IMR-90 (cell line): ENCODE measurements at regions not wholly inside any gene's neighbourhood (a gene's known extent, or its start where the extent isn't known, plus 50 kb on each side); places are given as distances from the start of the nearest gene placed in this dataset.

Source experiments
- ATAC-seq: fragments of 200-7000 bp; cut with Tn5 transposase; 2 replicates; pipeline ENCODE4 v1.9.1; 2020; ENCODE audit warnings: low read depth, mild to moderate bottlenecking, moderate library complexity
- BruUV-seq: library from RNA; stranded (reverse); fragments of 400-500 nt; replicated peaks from 2 replicates; lab custom pipeline; 2021; lab: Mats Ljungman, UMichigan
- CTCF ChIA-PET: fragments of 300-600 bp; formaldehyde crosslinking; extraction: SDS; loops from one replicate; lab custom pipeline; 2021; ENCODE audit warnings: antibody characterized with exemption; lab: Yijun Ruan, JAX
- POLR2A ChIA-PET: fragments of 300-600 bp; sonication (Branson Sonifier 250); formaldehyde crosslinking; loops from one replicate; lab custom pipeline; 2022; ENCODE audit warnings: antibody characterized with exemption; ENCODE audit not compliant: unreplicated experiment; lab: Charles Lee
- DNase-seq: peaks from one replicate; pipeline ENCODE4 v3.0.0; 2013
- H2AFZ ChIP-seq: replicated peaks from 2 replicates; pipeline ENCODE3; 2013; ENCODE audit warnings: low read length, mild to moderate bottlenecking; ENCODE audit not compliant: poor library complexity
- H2AK5ac ChIP-seq: 2 replicates; pipeline ENCODE4 v1.6.1; 2013; ENCODE audit warnings: low read depth, low read length, inconsistent platforms
- H2AK9ac ChIP-seq: replicated peaks from 2 replicates; pipeline ENCODE3; 2013; ENCODE audit warnings: mild to moderate bottlenecking, low read depth, low read length, moderate library complexity; ENCODE audit not compliant: poor library complexity
- H2BK120ac ChIP-seq: 2 replicates; pipeline ENCODE4 v1.6.1; 2013; ENCODE audit warnings: low read depth, low read length, inconsistent platforms
- H2BK15ac ChIP-seq: 3 replicates; pipeline ENCODE4 v1.6.1; 2013; ENCODE audit warnings: low read depth, low read length, inconsistent platforms
- H2BK20ac ChIP-seq: 2 replicates; pipeline ENCODE4 v1.6.1; 2013; ENCODE audit warnings: low read depth, mild to moderate bottlenecking, inconsistent platforms, low read length, moderate library complexity
- H2BK5ac ChIP-seq: 2 replicates; pipeline ENCODE4 v1.6.1; 2013; ENCODE audit warnings: mild to moderate bottlenecking, low read depth, low read length, inconsistent platforms; ENCODE audit not compliant: poor library complexity, severe bottlenecking
- H3K14ac ChIP-seq: replicated peaks from 2 replicates; pipeline ENCODE4 v1.6.1; 2013; ENCODE audit warnings: low read depth, low read length, inconsistent platforms
- H3K18ac ChIP-seq: 2 replicates; pipeline ENCODE4 v1.6.1; 2013; ENCODE audit warnings: low read depth, low read length, control low read depth
- H3K23ac ChIP-seq: 2 replicates; pipeline ENCODE4 v1.6.1; 2013; ENCODE audit warnings: low read depth, low read length, inconsistent platforms
- H3K27ac ChIP-seq: 2 replicates; pipeline ENCODE4 v1.5.1; 2013; ENCODE audit warnings: mild to moderate bottlenecking, control low read depth, low read length; ENCODE audit not compliant: insufficient read depth
- H3K27me3 ChIP-seq: 2 replicates; pipeline ENCODE4 v1.6.1; 2013; ENCODE audit warnings: low read length; ENCODE audit not compliant: control insufficient read depth, insufficient read depth
- H3K36me3 ChIP-seq: 2 replicates; pipeline ENCODE4 v1.6.1; 2013; ENCODE audit warnings: low read length, mixed read lengths; ENCODE audit not compliant: control insufficient read depth, insufficient read depth
- H3K4ac ChIP-seq: 2 replicates; pipeline ENCODE4 v1.6.1; 2013; ENCODE audit warnings: low read depth, low read length, inconsistent platforms
- H3K4me1 ChIP-seq: 2 replicates; pipeline ENCODE4 v1.6.1; 2013; ENCODE audit warnings: low read length, mixed read lengths; ENCODE audit not compliant: control insufficient read depth, insufficient read depth
- H3K4me2 ChIP-seq: 2 replicates; pipeline ENCODE4 v1.6.1; 2013; ENCODE audit warnings: low read depth, mild to moderate bottlenecking, control low read depth, low read length, moderate library complexity
- H3K4me3 ChIP-seq: 2 replicates; pipeline ENCODE4 v1.5.1; 2013; ENCODE audit warnings: low read depth, mild to moderate bottlenecking, control low read depth, low read length, moderate library complexity; ENCODE audit not compliant: insufficient read depth
- H3K56ac ChIP-seq: 2 replicates; pipeline ENCODE4 v1.6.1; 2013; ENCODE audit warnings: low read length, inconsistent platforms; ENCODE audit not compliant: insufficient read depth; ENCODE audit errors: extremely low read depth
- H3K79me1 ChIP-seq, 2 experiments: 2 replicates each; pipeline ENCODE4 v1.6.1; 2013; ENCODE audit warnings: low read length in 2 of 2, inconsistent platforms in 1 of 2, low read depth in 1 of 2
- H3K9ac ChIP-seq: 2 replicates; pipeline ENCODE4 v1.6.1; 2013; ENCODE audit warnings: low read depth, low read length, control low read depth
- H3K9me1 ChIP-seq: 2 replicates; pipeline ENCODE4 v1.6.1; 2013; ENCODE audit warnings: low read length, inconsistent platforms; ENCODE audit not compliant: insufficient read depth
- H3K9me3 ChIP-seq: 2 replicates; pipeline ENCODE4 v1.6.1; 2013; ENCODE audit warnings: low read length; ENCODE audit not compliant: control insufficient read depth, insufficient read depth
- H4K20me1 ChIP-seq: 2 replicates; pipeline ENCODE4 v1.6.1; 2013; ENCODE audit warnings: low read length, inconsistent platforms; ENCODE audit not compliant: insufficient read depth
- H4K5ac ChIP-seq: 2 replicates; pipeline ENCODE4 v1.6.1; 2013; ENCODE audit warnings: mild to moderate bottlenecking, low read depth, low read length, control low read depth
- H4K8ac ChIP-seq, 2 experiments: 2 replicates each; pipeline ENCODE4 v1.6.1; 2013; ENCODE audit warnings: low read depth in 2 of 2, low read length in 2 of 2, control low read depth in 1 of 2, inconsistent platforms in 1 of 2
- H4K91ac ChIP-seq: 2 replicates; pipeline ENCODE4 v1.6.1; 2013; ENCODE audit warnings: low read depth, low read length, inconsistent platforms; ENCODE audit not compliant: insufficient read depth
- BHLHE40 ChIP-seq: fragments of 150-350 bp; IDR thresholded peaks from 2 replicates; pipeline ENCODE4 v1.6.1; 2016; ENCODE audit warnings: mild to moderate bottlenecking, low read depth, low read length
- WGBS, 2 experiments: methylation state at CpG; one replicate each; pipeline versions ENCODE4 v1.1.5 to v1.1.7; 2013; ENCODE audit warnings: missing lambda C conversion rate in 2 of 2; ENCODE audit not compliant: insufficient read length in 1 of 2; ENCODE audit errors: extremely low coverage in 2 of 2; 5-methylcytosine and 5-hydroxymethylcytosine counted together
- dilution Hi-C: fragments of 300-500 bp; cut with HindIII; formaldehyde crosslinking; loops from one replicate; pipeline ENCODE4 v1.14.3; 2018; ENCODE audit warnings: low sequenced_read_pairs; ENCODE audit not compliant: unreplicated experiment
- in situ Hi-C: fragments of 300-500 bp; cut with MboI; formaldehyde crosslinking; loops from 3 replicates; pipeline ENCODE4 v1.14.3; 2019; ENCODE audit warnings: low sequenced_read_pairs, inconsistent platforms, mixed read lengths
- intact Hi-C: fragments of 100-400 bp; cut with micrococcal nuclease; formaldehyde crosslinking; loops from 2 replicates; pipeline ENCODE4 v1.10.0; 2022

- DNase-seq = peak; percentile 11
- Histone ChIP-seq H2BK15ac (0 out of 3 replicates have a peak overlapping the region, but pooled peaks have one; percentile 7), H2AK5ac (peak overlapping the region; percentile 44; the same call in 1 of the 2 replicates), H4K20me1 (no peaks in the 10 kb centered on the region; the same call in 1 of the 2 replicates), H2AK9ac (no peak overlapping the region), H3K23ac (no peak overlapping the region), H3K79me1 (no peaks in the 10 kb centered on the region), H4K5ac (no peak overlapping the region), H3K4me1 (peaks cover 6% of the 10 kb centered on the region), H3K36me3 (no peaks in the 10 kb centered on the region), H3K4me2 (no peak overlapping the region), H3K27me3 (no peaks in the 10 kb centered on the region), H3K9me3 (no peaks in the 10 kb centered on the region), H4K8ac (no peak overlapping the region), H3K4ac (no peak overlapping the region; the same call in 1 of the 2 replicates), H3K14ac (peak overlapping the region; percentile 18; the same call in 1 of the 2 replicates), H2BK5ac (no peak overlapping the region), H3K18ac (peak overlapping the region; percentile 51; the same call in 1 of the 2 replicates), H3K9ac (no peak overlapping the region), H2BK20ac (peak overlapping the region; percentile 16; the same call in 1 of the 2 replicates), H2AFZ (no peak overlapping the region), H3K9me1 (peaks cover 10% of the 10 kb centered on the region; the same call in 1 of the 2 replicates), H3K27ac (no peak overlapping the region), H3K56ac (no peak overlapping the region), H4K91ac (no peak overlapping the region; the same call in 1 of the 2 replicates), H2BK120ac (no peak overlapping the region), H3K4me3 (no peak overlapping the region)
- ChIA-PET CTCF (interaction anchor here (0.6 kb wide), 1 partner anchor 274 kb away, joined by 3 read pairs; no protein-coding TSS in a partner anchor), POLR2A (no interaction called here)
- in situ Hi-C loops (no loop called here), intact Hi-C loops (no loop called here), dilution Hi-C loops (no loop called here)
- no peak; the same call in 1 of the 2 replicates for ATAC-seq
- no peak for TF ChIP-seq BHLHE40
- WGBS, 2 experiments = no CpG with 5 or more reads among the region's 2 CpGs
- no TSS peak for BruUV-seq
These were observed 149.7 kb upstream of the JUN start for GRCh38 chr1:58933599-58933926.
